ENCODE measurements at regions not wholly inside any gene's neighbourhood (a gene's known extent, or its start where the extent isn't known, plus 50 kb on each side); places are given as distances from the start of the nearest gene placed in this dataset.

GRCh38 chr7:13293264-13294002, 606.0 kb downstream of the ARL4A start:
- TF ChIP-seq USF2 (IDR thresholded peaks at IDR 0.05; ENCODE audit: borderline replicate concordance, low read depth, low read length) (no peak), ZNF24 (IDR thresholded peaks at IDR 0.05) (no peak), POLR2A (IDR thresholded peaks at IDR 0.05; ENCODE audit: low read depth, low read length) (no peak), POLR2AphosphoS5 (IDR thresholded peaks at IDR 0.05; ENCODE audit: low read length) (no peak)

Data from GM12878 (cell line).